DOHH2 (cell line): ENCODE measurements at regions not wholly inside any gene's neighbourhood (a gene's known extent, or its start where the extent isn't known, plus 50 kb on each side); places are given as distances from the start of the nearest gene placed in this dataset.

Experiments
- H3F3A ChIP-seq: fragments of 200-600 bp; sonication (generic), shearing (Covaris generic); 2 replicates; pipeline ENCODE4 v1.6.0; 2016; ENCODE audit warnings: antibody characterized with exemption, mild to moderate bottlenecking; ENCODE audit not compliant: control insufficient read depth, insufficient read depth
- H3K27ac ChIP-seq: fragments of 200-600 bp; sonication (generic); 2 replicates; pipeline ENCODE4 v1.5.1; 2014; ENCODE audit warnings: low read depth, mild to moderate bottlenecking, low read length, moderate library complexity
- H3K27me3 ChIP-seq: fragments of 200-600 bp; sonication (generic); 2 replicates; pipeline ENCODE4 v1.6.1; 2014; ENCODE audit warnings: mild to moderate bottlenecking, low read length, mixed read lengths; ENCODE audit not compliant: control insufficient read depth
- H3K36me3 ChIP-seq: fragments of 200-600 bp; sonication (generic); 2 replicates; pipeline ENCODE4 v1.6.1; 2014; ENCODE audit warnings: mild to moderate bottlenecking, low read length, moderate library complexity, mixed read lengths; ENCODE audit not compliant: control insufficient read depth
- H3K4me1 ChIP-seq: fragments of 200-600 bp; sonication (generic); 2 replicates; pipeline ENCODE4 v1.6.1; 2014; ENCODE audit warnings: mild to moderate bottlenecking, low read length, mixed read lengths; ENCODE audit not compliant: control insufficient read depth
- H3K4me2 ChIP-seq: fragments of 200-600 bp; sonication (generic); 2 replicates; pipeline ENCODE4 v1.6.0; 2014; ENCODE audit warnings: mild to moderate bottlenecking, low read length, moderate library complexity
- H3K4me3 ChIP-seq: fragments of 200-600 bp; sonication (generic); 2 replicates; pipeline ENCODE4 v1.5.1; 2014; ENCODE audit warnings: mild to moderate bottlenecking, low read length, mixed read lengths
- H3K79me2 ChIP-seq: fragments of 200-600 bp; sonication (generic); 2 replicates; pipeline ENCODE4 v1.6.1; 2014; ENCODE audit warnings: mild to moderate bottlenecking, low read length, mixed read lengths; ENCODE audit not compliant: control insufficient read depth
- H3K9me2 ChIP-seq: fragments of 200-600 bp; sonication (generic); replicated peaks from 2 replicates; pipeline ENCODE4 v1.6.1; 2014; ENCODE audit warnings: mild to moderate bottlenecking, low read length, mixed read lengths; ENCODE audit not compliant: control insufficient read depth
- H3K9me3 ChIP-seq: fragments of 200-600 bp; sonication (generic); 2 replicates; pipeline ENCODE4 v1.6.1; 2014; ENCODE audit warnings: antibody characterized with exemption, low read length, mixed read lengths; ENCODE audit not compliant: control insufficient read depth, insufficient read depth
- H4K20me1 ChIP-seq: fragments of 200-600 bp; sonication (generic); 2 replicates; pipeline ENCODE4 v1.6.0; 2014; ENCODE audit warnings: low read depth, mild to moderate bottlenecking, antibody characterized with exemption, low read length, moderate library complexity; ENCODE audit not compliant: control insufficient read depth, insufficient read depth
- CTCF ChIP-seq: fragments of 200-600 bp; sonication (generic); IDR thresholded peaks from one replicate; pipeline ENCODE4 v1.5.1; 2014; ENCODE audit warnings: antibody characterized with exemption, mild to moderate bottlenecking, low read depth, low read length; ENCODE audit not compliant: poor library complexity, severe bottlenecking
- EZH2phosphoT487 ChIP-seq: fragments of 200-600 bp; sonication (generic); IDR thresholded peaks from 2 replicates; pipeline ENCODE4 v1.6.1; 2017; ENCODE audit warnings: borderline replicate concordance, mild to moderate bottlenecking, antibody characterized with exemption, low read length, moderate library complexity, mixed read lengths

DNA sequence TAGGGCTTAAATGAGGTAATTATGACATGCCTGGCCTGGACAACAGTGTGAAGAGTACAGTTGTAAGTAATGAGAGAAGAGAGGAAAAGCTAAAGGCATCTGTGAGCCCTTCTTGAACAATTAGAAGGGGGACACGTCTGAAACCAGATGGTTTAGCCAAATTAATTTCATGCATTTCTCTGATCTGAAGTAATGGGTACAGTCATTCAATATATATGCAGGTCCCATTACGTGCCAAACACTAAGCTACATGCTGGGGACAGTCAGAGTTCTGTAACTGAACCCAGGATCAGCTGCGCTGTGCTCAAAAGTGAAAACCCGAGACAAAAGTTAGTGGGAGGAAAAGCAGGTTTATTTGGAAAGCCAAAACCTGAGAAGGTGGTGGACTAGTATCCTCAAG lies 207.2 kb upstream of the TMTC1 start:
- no peaks in the 10 kb centered on the region for H3K79me2 ChIP-seq
- H3K4me1 ChIP-seq, result no peaks in the 10 kb centered on the region
- H3F3A ChIP-seq, result no peaks in the 10 kb centered on the region
- H3K27me3 ChIP-seq, result no peaks in the 10 kb centered on the region
- TF ChIP-seq EZH2phosphoT487, result no peak
- no peak for TF ChIP-seq CTCF
- H4K20me1 ChIP-seq, result no peaks in the 10 kb centered on the region
- no peak overlapping the region for H3K4me2 ChIP-seq
- no peak overlapping the region for H3K4me3 ChIP-seq
- H3K9me2 ChIP-seq, result no peaks in the 10 kb centered on the region
- H3K9me3 ChIP-seq, result no peaks in the 10 kb centered on the region
- no peaks in the 10 kb centered on the region for H3K36me3 ChIP-seq
- H3K27ac ChIP-seq, result no peak overlapping the region

GRCh38 chr12:29983851-29984250 lies 200.1 kb upstream of the TMTC1 start:
- H3K79me2 ChIP-seq, result no peaks in the 10 kb centered on the region
- H3K27ac ChIP-seq, result no peak overlapping the region
- TF ChIP-seq CTCF, result no peak
- no peak for TF ChIP-seq EZH2phosphoT487
- H3K36me3 ChIP-seq, result no peaks in the 10 kb centered on the region
- H3K9me2 ChIP-seq, result no peaks in the 10 kb centered on the region
- H3K4me1 ChIP-seq, result no peaks in the 10 kb centered on the region
- H3K4me3 ChIP-seq, result no peak overlapping the region
- H3F3A ChIP-seq, result no peaks in the 10 kb centered on the region
- no peaks in the 10 kb centered on the region for H3K9me3 ChIP-seq
- no peaks in the 10 kb centered on the region for H4K20me1 ChIP-seq
- H3K4me2 ChIP-seq, result no peak overlapping the region
- no peaks in the 10 kb centered on the region for H3K27me3 ChIP-seq

DNA sequence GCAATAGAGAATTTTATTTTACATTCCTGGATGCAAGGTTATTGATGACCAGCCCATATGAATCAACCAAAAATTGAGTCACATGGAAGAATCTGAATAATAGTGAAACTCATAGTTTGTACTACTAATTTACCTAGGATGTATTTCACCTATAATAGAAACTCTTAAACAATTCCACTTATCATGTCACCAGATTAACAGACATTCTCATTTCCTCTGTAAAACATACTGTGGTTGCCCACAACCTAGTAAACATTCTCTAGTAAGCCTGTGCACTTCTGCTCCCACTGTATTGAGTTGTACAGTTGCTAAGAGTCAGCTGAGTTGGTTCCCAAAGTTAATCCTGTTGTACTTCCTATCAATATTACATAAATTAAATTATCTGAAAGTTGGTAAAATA lies 196.6 kb upstream of the TMTC1 start:
- H3K9me2 ChIP-seq, result no peaks in the 10 kb centered on the region
- no peaks in the 10 kb centered on the region for H3K79me2 ChIP-seq
- no peaks in the 10 kb centered on the region for H3K4me1 ChIP-seq
- no peak overlapping the region for H3K27ac ChIP-seq
- H3K27me3 ChIP-seq, result no peaks in the 10 kb centered on the region
- no peaks in the 10 kb centered on the region; the same call in 1 of the 2 replicates for H3K9me3 ChIP-seq
- H3K4me3 ChIP-seq, result no peak overlapping the region
- H4K20me1 ChIP-seq, result no peaks in the 10 kb centered on the region
- TF ChIP-seq EZH2phosphoT487 (no peak), CTCF (no peak)
- no peak overlapping the region for H3K4me2 ChIP-seq
- H3K36me3 ChIP-seq, result no peaks in the 10 kb centered on the region
- H3F3A ChIP-seq, result no peaks in the 10 kb centered on the region

DNA sequence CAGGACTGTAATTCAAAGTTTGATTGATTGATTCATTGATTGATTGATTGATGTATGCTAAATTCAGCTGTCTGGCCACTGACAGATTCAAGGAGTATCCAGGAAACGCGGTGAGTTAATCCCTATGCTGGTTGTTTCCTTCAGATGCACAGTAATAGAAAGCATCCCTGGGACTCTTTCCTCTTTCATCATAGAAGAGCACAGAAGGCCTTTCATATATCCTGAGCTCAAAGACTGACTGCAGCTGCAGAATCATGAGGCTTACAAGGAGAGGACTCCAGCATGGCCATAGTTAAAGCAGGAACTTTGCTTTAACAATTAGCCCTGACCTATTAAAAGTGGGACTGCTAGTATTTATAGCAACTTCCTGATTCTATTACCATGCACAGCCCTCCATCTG lies 187.7 kb upstream of the TMTC1 start:
- Histone ChIP-seq H3K9me3 (no peaks in the 10 kb centered on the region), H3F3A (no peaks in the 10 kb centered on the region)

More for the DNA sequence above, 187.7 kb upstream of the TMTC1 start:
- Histone ChIP-seq H3K9me2 (no peaks in the 10 kb centered on the region), H4K20me1 (no peaks in the 10 kb centered on the region), H3K36me3 (no peaks in the 10 kb centered on the region), H3K4me2 (no peak overlapping the region), H3K79me2 (no peaks in the 10 kb centered on the region), H3K27ac (no peak overlapping the region), H3K27me3 (no peaks in the 10 kb centered on the region), H3K4me1 (no peaks in the 10 kb centered on the region), H3K4me3 (no peak overlapping the region)
- TF ChIP-seq CTCF (no peak), EZH2phosphoT487 (no peak)
